ENCODE measurements at regions not wholly inside any gene's neighbourhood (a gene's known extent, or its start where the extent isn't known, plus 50 kb on each side); places are given as distances from the start of the nearest gene placed in this dataset.

DNA sequence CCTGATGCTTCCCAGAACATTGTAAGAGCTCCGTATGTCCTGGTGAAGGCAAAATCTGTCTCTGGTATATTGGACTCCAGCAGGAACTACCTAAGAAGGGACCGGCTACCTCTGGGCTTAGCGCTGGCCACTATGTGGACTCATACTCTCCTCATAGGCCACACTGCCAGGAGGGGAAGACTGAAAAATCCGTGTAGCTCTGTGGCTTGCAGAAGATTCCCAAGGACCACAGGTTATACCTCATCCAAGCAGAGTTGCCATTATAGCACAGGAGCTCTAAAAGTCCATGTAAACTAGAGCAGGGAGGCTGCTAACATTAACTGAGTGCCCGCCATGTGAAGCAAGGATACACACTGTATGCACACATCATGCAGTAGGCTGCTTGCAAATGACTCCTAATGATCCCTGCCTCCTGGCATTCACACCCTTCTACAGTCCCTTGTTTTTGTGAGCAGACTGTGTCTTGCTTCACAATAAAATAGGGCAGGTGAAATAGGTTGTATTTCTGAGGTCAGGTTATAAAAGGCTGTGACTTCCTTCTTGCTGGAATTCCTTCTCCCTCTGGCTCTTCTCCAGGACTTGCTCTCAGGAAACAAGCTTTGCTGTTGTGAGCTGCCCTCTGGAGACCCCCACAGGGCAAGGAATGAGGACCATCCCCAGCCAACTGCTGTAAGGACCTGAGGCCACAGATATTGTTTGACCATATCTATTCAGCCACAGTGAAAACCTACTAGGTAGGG, 192.6 kb upstream of the UBL3 start:
- TF ChIP-seq EZH2 (IDR thresholded peaks at IDR 0.05; ENCODE audit: insufficient read depth, low read length): no peak
- TF ChIP-seq, protein P1, sequence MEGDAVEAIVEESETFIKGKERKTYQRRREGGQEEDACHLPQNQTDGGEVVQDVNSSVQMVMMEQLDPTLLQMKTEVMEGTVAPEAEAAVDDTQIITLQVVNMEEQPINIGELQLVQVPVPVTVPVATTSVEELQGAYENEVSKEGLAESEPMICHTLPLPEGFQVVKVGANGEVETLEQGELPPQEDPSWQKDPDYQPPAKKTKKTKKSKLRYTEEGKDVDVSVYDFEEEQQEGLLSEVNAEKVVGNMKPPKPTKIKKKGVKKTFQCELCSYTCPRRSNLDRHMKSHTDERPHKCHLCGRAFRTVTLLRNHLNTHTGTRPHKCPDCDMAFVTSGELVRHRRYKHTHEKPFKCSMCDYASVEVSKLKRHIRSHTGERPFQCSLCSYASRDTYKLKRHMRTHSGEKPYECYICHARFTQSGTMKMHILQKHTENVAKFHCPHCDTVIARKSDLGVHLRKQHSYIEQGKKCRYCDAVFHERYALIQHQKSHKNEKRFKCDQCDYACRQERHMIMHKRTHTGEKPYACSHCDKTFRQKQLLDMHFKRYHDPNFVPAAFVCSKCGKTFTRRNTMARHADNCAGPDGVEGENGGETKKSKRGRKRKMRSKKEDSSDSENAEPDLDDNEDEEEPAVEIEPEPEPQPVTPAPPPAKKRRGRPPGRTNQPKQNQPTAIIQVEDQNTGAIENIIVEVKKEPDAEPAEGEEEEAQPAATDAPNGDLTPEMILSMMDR (IDR thresholded peaks at IDR 0.05; ENCODE audit: insufficient read depth, low read depth, low read length): no peak
- Histone ChIP-seq H4K20me1 (ENCODE audit: insufficient read depth, low read length) (no peaks in the 10 kb centered on the region), H3K36me3 (ENCODE audit: insufficient read depth, low read length) (no peaks in the 10 kb centered on the region), H3K27ac (ENCODE audit: low read depth, low read length) (no peak overlapping the region), H3K4me2 (ENCODE audit: low read length) (no peak overlapping the region), H3K4me1 (ENCODE audit: insufficient read depth, low read length) (peaks cover 20% of the 10 kb centered on the region), H3K27me3 (ENCODE audit: insufficient read depth, low read length) (no peaks in the 10 kb centered on the region), H3K79me2 (ENCODE audit: insufficient read depth, low read length) (no peaks in the 10 kb centered on the region), H2AFZ (ENCODE audit: low read depth, low read length) (no peak overlapping the region), H3K9me3 (ENCODE audit: insufficient read depth, low read depth, low read length) (no peaks in the 10 kb centered on the region), H3K9ac (ENCODE audit: low read length) (no peak overlapping the region), H3K4me3 (ENCODE audit: insufficient read depth, low read depth, low read length) (no peak overlapping the region)
- Mint-ChIP-seq H3K4me1 (ENCODE audit: low read depth, unreplicated experiment) (peaks cover 26% of the 10 kb centered on the region), H3K27me3 (ENCODE audit: low read depth, unreplicated experiment) (no peaks in the 10 kb centered on the region), H3K27ac (ENCODE audit: unreplicated experiment) (no peak overlapping the region), H3K4me3 (ENCODE audit: unreplicated experiment) (no peak overlapping the region), H3K36me3 (ENCODE audit: low read depth, unreplicated experiment) (no peaks in the 10 kb centered on the region), H3K9me3 (ENCODE audit: unreplicated experiment) (no peaks in the 10 kb centered on the region)
- FAIRE-seq (no peak), DNase-seq (ENCODE audit: low read depth) (no peak)

DNA sequence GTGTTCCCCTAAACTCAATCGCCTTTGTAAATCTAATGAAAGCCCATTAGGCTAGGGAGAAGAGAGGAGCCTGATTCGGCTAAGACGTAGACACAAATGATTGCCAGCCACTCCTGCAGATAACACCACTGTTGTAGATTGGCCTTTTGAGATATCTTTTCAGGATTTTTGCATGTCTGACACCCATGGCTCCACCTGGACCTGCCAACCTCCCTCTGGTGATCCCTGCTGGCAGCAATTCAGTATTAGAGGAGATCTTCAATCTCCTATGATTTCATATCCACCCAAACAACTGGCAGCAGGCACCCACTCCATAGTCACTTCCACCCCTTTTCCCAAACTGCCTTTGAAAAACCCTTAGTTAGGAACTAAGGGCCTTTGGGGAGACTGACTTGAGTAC, 191.9 kb upstream of the UBL3 start:
- Mint-ChIP-seq H3K4me3 (ENCODE audit: unreplicated experiment) (no peak overlapping the region), H3K27ac (ENCODE audit: unreplicated experiment) (no peak overlapping the region), H3K4me1 (ENCODE audit: low read depth, unreplicated experiment) (peaks cover 19% of the 10 kb centered on the region), H3K9me3 (ENCODE audit: unreplicated experiment) (no peaks in the 10 kb centered on the region), H3K36me3 (ENCODE audit: low read depth, unreplicated experiment) (no peaks in the 10 kb centered on the region), H3K27me3 (ENCODE audit: low read depth, unreplicated experiment) (no peaks in the 10 kb centered on the region)
- Histone ChIP-seq H4K20me1 (ENCODE audit: insufficient read depth, low read length) (no peaks in the 10 kb centered on the region), H3K27ac (ENCODE audit: low read depth, low read length) (no peak overlapping the region), H2AFZ (ENCODE audit: low read depth, low read length) (no peak overlapping the region), H3K27me3 (ENCODE audit: insufficient read depth, low read length) (no peaks in the 10 kb centered on the region), H3K36me3 (ENCODE audit: insufficient read depth, low read length) (no peaks in the 10 kb centered on the region), H3K4me1 (ENCODE audit: insufficient read depth, low read length) (peaks cover 20% of the 10 kb centered on the region), H3K79me2 (ENCODE audit: insufficient read depth, low read length) (no peaks in the 10 kb centered on the region), H3K9me3 (ENCODE audit: insufficient read depth, low read depth, low read length) (no peaks in the 10 kb centered on the region), H3K4me3 (ENCODE audit: insufficient read depth, low read depth, low read length) (no peak overlapping the region), H3K4me2 (ENCODE audit: low read length) (no peak overlapping the region), H3K9ac (ENCODE audit: low read length) (no peak overlapping the region)
- TF ChIP-seq, protein P1 (IDR thresholded peaks at IDR 0.05; ENCODE audit: insufficient read depth, low read depth, low read length): no peak
- TF ChIP-seq EZH2 (IDR thresholded peaks at IDR 0.05; ENCODE audit: insufficient read depth, low read length): no peak
- FAIRE-seq: no peak
- DNase-seq (ENCODE audit: low read depth): no peak

DNA sequence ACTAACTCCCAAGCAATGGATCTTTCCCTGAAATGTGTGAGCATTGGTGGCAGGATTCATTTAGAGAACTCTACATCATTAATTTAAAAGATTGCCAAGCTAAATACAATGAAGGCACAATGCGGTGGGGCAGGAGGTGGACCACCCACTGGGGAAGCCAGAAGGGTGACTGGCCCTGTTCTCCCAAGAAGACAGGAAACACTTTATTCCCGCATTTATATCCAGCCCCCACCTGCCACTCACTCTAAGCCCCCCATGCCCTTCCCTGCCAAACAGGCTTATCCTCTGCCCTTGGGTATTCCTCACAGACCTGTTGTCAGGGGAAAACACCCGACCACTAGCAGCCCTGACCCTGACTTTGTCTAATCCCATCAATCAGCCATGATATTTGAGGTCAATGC, 189.1 kb upstream of the UBL3 start:
- Mint-ChIP-seq H3K9me3 (ENCODE audit: unreplicated experiment) (no peaks in the 10 kb centered on the region), H3K36me3 (ENCODE audit: low read depth, unreplicated experiment) (no peaks in the 10 kb centered on the region), H3K27ac (ENCODE audit: unreplicated experiment) (no peak overlapping the region), H3K4me3 (ENCODE audit: unreplicated experiment) (no peak overlapping the region), H3K27me3 (ENCODE audit: low read depth, unreplicated experiment) (no peaks in the 10 kb centered on the region), H3K4me1 (ENCODE audit: low read depth, unreplicated experiment) (peaks cover 1% of the 10 kb centered on the region)
- Histone ChIP-seq H3K9me3 (ENCODE audit: insufficient read depth, low read depth, low read length) (no peaks in the 10 kb centered on the region), H3K4me2 (ENCODE audit: low read length) (no peak overlapping the region), H3K27me3 (ENCODE audit: insufficient read depth, low read length) (no peaks in the 10 kb centered on the region), H2AFZ (ENCODE audit: low read depth, low read length) (no peak overlapping the region), H3K4me1 (ENCODE audit: insufficient read depth, low read length) (peaks cover 5% of the 10 kb centered on the region), H3K4me3 (ENCODE audit: insufficient read depth, low read depth, low read length) (no peak overlapping the region), H3K27ac (ENCODE audit: low read depth, low read length) (no peak overlapping the region), H3K9ac (ENCODE audit: low read length) (no peak overlapping the region), H3K36me3 (ENCODE audit: insufficient read depth, low read length) (no peaks in the 10 kb centered on the region), H4K20me1 (ENCODE audit: insufficient read depth, low read length) (no peaks in the 10 kb centered on the region), H3K79me2 (ENCODE audit: insufficient read depth, low read length) (no peaks in the 10 kb centered on the region)
- TF ChIP-seq EZH2 (IDR thresholded peaks at IDR 0.05; ENCODE audit: insufficient read depth, low read length): no peak
- TF ChIP-seq, protein P1 (IDR thresholded peaks at IDR 0.05; ENCODE audit: insufficient read depth, low read depth, low read length): no peak
- DNase-seq (ENCODE audit: low read depth) (no peak), FAIRE-seq (no peak)

All from astrocyte (in vitro differentiated cells and primary cell).